ENCODE measurements at regions not wholly inside any gene's neighbourhood (a gene's known extent, or its start where the extent isn't known, plus 50 kb on each side); places are given as distances from the start of the nearest gene placed in this dataset.
"Not testable (repeated sequence)": the region's sequence is repeated elsewhere in the genome, so short reads cannot be mapped to it uniquely, and the experiment has no call there.

DNA sequence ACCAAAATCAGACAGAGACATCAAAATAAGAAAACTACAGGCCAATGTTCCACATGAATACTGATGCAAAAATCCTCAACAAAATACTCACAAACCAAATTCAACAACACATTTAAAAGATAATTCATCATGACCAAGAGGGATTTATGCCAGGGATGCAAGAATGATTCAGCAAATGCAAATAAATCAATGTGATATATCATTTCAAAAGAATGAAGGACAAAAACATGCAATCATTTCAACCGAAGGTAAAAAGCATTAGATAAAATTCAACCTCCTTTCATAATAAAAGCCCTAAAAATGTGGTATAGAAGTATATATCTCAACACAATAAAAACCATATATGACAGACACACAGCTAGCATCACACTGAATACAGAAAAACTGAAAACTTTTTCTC, 81.5 kb upstream of the LYPLAL1 start:
- no peaks in the 10 kb centered on the region for H3K4me1 ChIP-seq (ENCODE audit: insufficient read depth)
- H3K36me3 ChIP-seq, result no peaks in the 10 kb centered on the region
- no peak overlapping the region for H3K27ac ChIP-seq
- no peak for DNase-seq
- 38 to 59% (median 39%) methylated on average over 1 of the region's 1 CpG for WGBS, 3 donors
- H3K9me3 ChIP-seq, result no peaks in the 10 kb centered on the region
- no peak overlapping the region for H3K4me3 ChIP-seq
- intact Hi-C loops (cut with DNase I), result no loop called here
- no peaks in the 10 kb centered on the region for H3K27me3 ChIP-seq
- no peak for TF ChIP-seq EP300 (IDR thresholded peaks at IDR 0.05)
- TF ChIP-seq, protein P1, sequence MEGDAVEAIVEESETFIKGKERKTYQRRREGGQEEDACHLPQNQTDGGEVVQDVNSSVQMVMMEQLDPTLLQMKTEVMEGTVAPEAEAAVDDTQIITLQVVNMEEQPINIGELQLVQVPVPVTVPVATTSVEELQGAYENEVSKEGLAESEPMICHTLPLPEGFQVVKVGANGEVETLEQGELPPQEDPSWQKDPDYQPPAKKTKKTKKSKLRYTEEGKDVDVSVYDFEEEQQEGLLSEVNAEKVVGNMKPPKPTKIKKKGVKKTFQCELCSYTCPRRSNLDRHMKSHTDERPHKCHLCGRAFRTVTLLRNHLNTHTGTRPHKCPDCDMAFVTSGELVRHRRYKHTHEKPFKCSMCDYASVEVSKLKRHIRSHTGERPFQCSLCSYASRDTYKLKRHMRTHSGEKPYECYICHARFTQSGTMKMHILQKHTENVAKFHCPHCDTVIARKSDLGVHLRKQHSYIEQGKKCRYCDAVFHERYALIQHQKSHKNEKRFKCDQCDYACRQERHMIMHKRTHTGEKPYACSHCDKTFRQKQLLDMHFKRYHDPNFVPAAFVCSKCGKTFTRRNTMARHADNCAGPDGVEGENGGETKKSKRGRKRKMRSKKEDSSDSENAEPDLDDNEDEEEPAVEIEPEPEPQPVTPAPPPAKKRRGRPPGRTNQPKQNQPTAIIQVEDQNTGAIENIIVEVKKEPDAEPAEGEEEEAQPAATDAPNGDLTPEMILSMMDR (IDR thresholded peaks at IDR 0.05), result no peak
- no peak for TF ChIP-seq POLR2A (IDR thresholded peaks at IDR 0.05)

GRCh38 chr1:219099307-219099706, 74.4 kb upstream of the LYPLAL1 start:
- no peaks in the 10 kb centered on the region for H3K36me3 ChIP-seq
- no peaks in the 10 kb centered on the region for H3K9me3 ChIP-seq
- no peak overlapping the region for H3K27ac ChIP-seq
- H3K27me3 ChIP-seq, result no peaks in the 10 kb centered on the region
- no peaks in the 10 kb centered on the region for H3K4me1 ChIP-seq (ENCODE audit: insufficient read depth)
- no peak for DNase-seq
- TF ChIP-seq EP300 (IDR thresholded peaks at IDR 0.05) (no peak), POLR2A (IDR thresholded peaks at IDR 0.05) (no peak)
- TF ChIP-seq, protein P1 (IDR thresholded peaks at IDR 0.05), result no peak
- intact Hi-C loops (cut with DNase I), result no loop called here
- 0 to 98% (median 96%) methylated on average over 1 of the region's 1 CpG for WGBS, 3 donors
- H3K4me3 ChIP-seq, result no peak overlapping the region

- no peaks in the 10 kb centered on the region for H3K4me1 ChIP-seq (ENCODE audit: insufficient read depth)
- intact Hi-C loops (cut with DNase I), result no loop called here
- no peaks in the 10 kb centered on the region for H3K27me3 ChIP-seq
- 0 to 99% (median 46%) methylated on average over 1 of the region's 1 CpG for WGBS, 3 donors
- no peak overlapping the region for H3K27ac ChIP-seq
- no peak for DNase-seq
- H3K36me3 ChIP-seq, result no peaks in the 10 kb centered on the region
- H3K9me3 ChIP-seq, result no peaks in the 10 kb centered on the region
- TF ChIP-seq, protein P1 (IDR thresholded peaks at IDR 0.05), result no peak
- TF ChIP-seq POLR2A (IDR thresholded peaks at IDR 0.05), result no peak
- no peak for TF ChIP-seq EP300 (IDR thresholded peaks at IDR 0.05)
- no peak overlapping the region for H3K4me3 ChIP-seq
Measured at GRCh38 chr1:219100059-219100458, 73.6 kb upstream of the LYPLAL1 start.

DNA sequence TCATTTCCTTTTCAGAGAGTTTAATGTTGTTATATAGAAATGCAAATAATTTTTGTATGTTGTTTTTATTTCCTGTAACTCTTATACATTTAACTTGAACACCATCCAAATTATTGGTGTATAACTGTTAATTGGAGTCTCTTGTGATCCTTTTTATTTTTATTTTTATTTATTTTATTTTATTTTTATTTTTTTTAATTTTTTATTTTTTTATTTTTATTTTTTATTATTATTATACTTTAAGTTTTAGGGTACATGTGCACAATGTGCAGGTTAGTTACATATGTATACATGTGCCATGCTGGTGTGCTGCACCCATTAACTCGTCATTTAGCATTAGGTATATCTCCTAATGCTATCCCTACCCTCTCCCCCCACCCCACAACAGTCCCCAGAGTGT, 71.2 kb upstream of the LYPLAL1 start:
- H3K4me1 ChIP-seq (ENCODE audit: insufficient read depth); DNase-seq; H3K9me3 ChIP-seq; H3K27me3 ChIP-seq; H3K36me3 ChIP-seq; intact Hi-C loops (cut with DNase I); H3K4me3 ChIP-seq; H3K27ac ChIP-seq: not testable (repeated sequence)
- 79 to 89% (median 84%) methylated on average over 1 of the region's 1 CpG for WGBS, 3 donors

DNA sequence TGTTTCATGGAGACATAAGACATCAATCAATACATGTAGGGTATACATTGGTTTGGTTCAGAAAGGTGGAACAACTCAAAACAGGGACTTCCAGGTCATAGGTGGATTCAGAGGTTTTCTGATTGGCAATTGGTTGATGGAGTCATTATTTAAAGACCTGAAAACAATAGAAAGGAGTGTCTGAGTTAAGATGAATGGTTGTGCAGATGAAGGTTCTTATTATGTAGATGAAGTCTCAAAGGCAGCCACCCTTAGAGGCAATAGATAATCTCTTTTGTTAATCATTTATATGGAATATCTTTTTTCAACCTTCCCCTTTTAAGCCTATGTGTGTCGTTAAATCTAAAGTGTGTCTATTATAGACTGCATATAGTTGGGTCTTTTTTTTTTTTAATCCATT, 67.8 kb upstream of the LYPLAL1 start:
- 97 to 100% (median 98%) methylated on average over 1 of the region's 1 CpG for WGBS, 3 donors

More for the DNA sequence above, 67.8 kb upstream of the LYPLAL1 start:
- intact Hi-C loops (cut with DNase I), result no loop called here
- DNase-seq, result no peak
- TF ChIP-seq POLR2A (IDR thresholded peaks at IDR 0.05) (no peak), EP300 (IDR thresholded peaks at IDR 0.05) (no peak)
- TF ChIP-seq, protein P1 (IDR thresholded peaks at IDR 0.05), result no peak
- H3K9me3 ChIP-seq, result no peaks in the 10 kb centered on the region
- no peaks in the 10 kb centered on the region for H3K36me3 ChIP-seq
- H3K4me3 ChIP-seq, result no peak overlapping the region
- no peaks in the 10 kb centered on the region for H3K4me1 ChIP-seq (ENCODE audit: insufficient read depth)
- no peak overlapping the region for H3K27ac ChIP-seq
- H3K27me3 ChIP-seq, result no peaks in the 10 kb centered on the region

All from ovary (tissue), 7 donors.